ENCODE measurements at regions not wholly inside any gene's neighbourhood (a gene's known extent, or its start where the extent isn't known, plus 50 kb on each side); places are given as distances from the start of the nearest gene placed in this dataset.
A peak's percentile ranks its signal among the peaks of the same experiment; 100 is the strongest.

DNA sequence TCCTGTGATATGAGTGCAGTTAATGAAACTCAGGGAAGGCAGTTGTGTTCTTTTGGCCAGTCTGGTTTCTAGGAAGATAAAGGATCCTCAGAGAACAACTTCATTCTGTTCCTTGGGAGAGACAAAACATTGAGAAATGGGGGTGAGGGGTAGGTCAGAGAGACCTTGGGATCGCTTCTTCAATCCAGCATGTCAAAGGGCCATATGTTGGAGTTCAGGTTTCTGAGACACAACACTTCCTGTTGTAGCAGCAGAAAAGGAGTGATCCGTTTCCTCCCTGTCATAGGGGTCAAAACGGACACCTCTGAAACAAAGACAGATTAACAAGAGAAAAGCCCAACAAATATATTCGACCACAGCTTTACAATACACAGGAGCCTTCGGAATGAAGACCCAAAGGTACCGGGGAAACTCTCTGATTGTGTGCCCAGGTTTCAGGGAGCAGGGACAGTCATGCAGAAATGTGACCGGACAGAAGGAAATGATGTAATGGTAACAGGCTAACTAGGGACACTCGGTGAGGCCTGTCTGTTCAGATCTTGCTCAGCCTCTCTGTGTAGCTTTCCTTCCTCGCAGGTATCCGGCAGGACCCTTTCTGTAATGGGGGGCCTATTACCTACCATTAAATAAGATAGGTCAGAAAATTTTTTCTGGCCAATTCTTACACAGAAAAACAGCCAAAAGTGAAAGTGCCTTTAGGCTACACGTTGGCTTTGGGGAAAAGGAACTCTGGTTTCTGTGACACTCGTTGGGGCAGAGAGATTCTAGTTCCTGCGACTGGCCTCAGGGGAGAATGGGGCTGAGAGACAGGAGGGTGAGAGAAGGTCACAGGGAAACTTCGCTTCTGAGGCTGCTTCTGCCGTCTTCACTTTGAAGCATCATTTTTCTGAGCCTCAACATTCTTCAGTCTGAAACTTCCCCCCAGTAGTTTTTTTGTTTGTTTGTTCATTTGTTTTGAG is 103.3 kb upstream of the TLR3 start:
- peak in 2 of 4 donors; percentile 26 to 89 for ATAC-seq
- TF ChIP-seq CTCF (IDR thresholded peaks at IDR 0.05), result no peak
- no peak for TF ChIP-seq POLR2A (IDR thresholded peaks at IDR 0.05)
- intact Hi-C loops (cut with DNase I), result no loop called here
- Histone ChIP-seq H3K36me3 (no peaks in the 10 kb centered on the region), H3K4me3 (peak overlapping the region in 5 of 12 donors; percentile 1 to 24 (median 8)), H3K9me3 (peaks cover 0 to 3% (median 0%) of the 10 kb centered on the region in 12 donors), H3K27ac (peak overlapping the region in 9 of 12 donors; percentile 6 to 72 (median 35)), H3K4me1 (peaks cover 0 to 26% (median 6%) of the 10 kb centered on the region in 12 donors), H3K27me3 (no peaks in the 10 kb centered on the region)
- 53 to 66% (median 63%) methylated on average over 15 of the region's 15 CpGs for WGBS, 4 donors
- DNase-seq, result no peak

- no peaks in the 10 kb centered on the region for H3K27me3 ChIP-seq
- peak overlapping the region in 4 of 12 donors; percentile 50 to 72 (median 58) for H3K27ac ChIP-seq
- H3K4me1 ChIP-seq, result peaks cover 0 to 21% (median 6%) of the 10 kb centered on the region in 12 donors
- no peak overlapping the region for H3K4me3 ChIP-seq
- DNase-seq, result no peak
- no peaks in the 10 kb centered on the region for H3K36me3 ChIP-seq
- no peak for TF ChIP-seq POLR2A (IDR thresholded peaks at IDR 0.05)
- no peak for TF ChIP-seq CTCF (IDR thresholded peaks at IDR 0.05)
- intact Hi-C loops (cut with DNase I), result no loop called here
- 66 to 76% (median 70%) methylated on average over 8 of the region's 8 CpGs for WGBS, 4 donors
- peak in 3 of 4 donors; percentile 37 to 67 (median 42) for ATAC-seq
- H3K9me3 ChIP-seq, result peaks cover 0 to 3% (median 0%) of the 10 kb centered on the region in 12 donors
Measured at GRCh38 chr4:185966549-185966948, 102.4 kb upstream of the TLR3 start.

GRCh38 chr4:185966997-185967775 is 101.8 kb upstream of the TLR3 start:
- intact Hi-C loops (cut with DNase I), result no loop called here
- peaks cover 0 to 21% (median 6%) of the 10 kb centered on the region in 12 donors for H3K4me1 ChIP-seq
- DNase-seq (no peak), ATAC-seq (no peak)
- peak overlapping the region in 2 of 12 donors; percentile 50 to 72 for H3K27ac ChIP-seq
- no peaks in the 10 kb centered on the region for H3K36me3 ChIP-seq
- H3K9me3 ChIP-seq, result peaks cover 0 to 3% (median 0%) of the 10 kb centered on the region in 12 donors
- TF ChIP-seq CTCF (IDR thresholded peaks at IDR 0.05) (no peak), POLR2A (IDR thresholded peaks at IDR 0.05) (no peak)
- 94 to 95% (median 95%) methylated on average over 4 of the region's 4 CpGs for WGBS, 4 donors
- H3K27me3 ChIP-seq, result no peaks in the 10 kb centered on the region
- H3K4me3 ChIP-seq, result no peak overlapping the region

- DNase-seq (no peak), ATAC-seq (no peak)
- TF ChIP-seq POLR2A (IDR thresholded peaks at IDR 0.05) (no peak), CTCF (IDR thresholded peaks at IDR 0.05) (no peak)
- H3K27me3 ChIP-seq, result no peaks in the 10 kb centered on the region
- no peak overlapping the region for H3K4me3 ChIP-seq
- H3K9me3 ChIP-seq, result peaks cover 0 to 3% (median 0%) of the 10 kb centered on the region in 12 donors
- intact Hi-C loops (cut with DNase I), result no loop called here
- WGBS, 4 donors, result 93 to 100% (median 99%) methylated on average over 1 of the region's 1 CpG
- H3K36me3 ChIP-seq, result no peaks in the 10 kb centered on the region
- H3K27ac ChIP-seq, result no peak overlapping the region
- H3K4me1 ChIP-seq, result peaks cover 0 to 21% (median 6%) of the 10 kb centered on the region in 12 donors
Measured at GRCh38 chr4:185969657-185970056, 99.3 kb upstream of the TLR3 start.

All from heart left ventricle (tissue), 16 donors.